IMR-90 (cell line): ENCODE measurements at regions not wholly inside any gene's neighbourhood (a gene's known extent, or its start where the extent isn't known, plus 50 kb on each side); places are given as distances from the start of the nearest gene placed in this dataset.

Experiments
- ATAC-seq: fragments of 200-7000 bp; cut with Tn5 transposase; 2 replicates; pipeline ENCODE4 v1.9.1; 2020; ENCODE audit warnings: low read depth, mild to moderate bottlenecking, moderate library complexity
- BruUV-seq: library from RNA; stranded (reverse); fragments of 400-500 nt; replicated peaks from 2 replicates; lab custom pipeline; 2021; lab: Mats Ljungman, UMichigan
- CTCF ChIA-PET: fragments of 300-600 bp; formaldehyde crosslinking; extraction: SDS; loops from one replicate; lab custom pipeline; 2021; ENCODE audit warnings: antibody characterized with exemption; lab: Yijun Ruan, JAX
- POLR2A ChIA-PET: fragments of 300-600 bp; sonication (Branson Sonifier 250); formaldehyde crosslinking; loops from one replicate; lab custom pipeline; 2022; ENCODE audit warnings: antibody characterized with exemption; ENCODE audit not compliant: unreplicated experiment; lab: Charles Lee
- DNase-seq: peaks from one replicate; pipeline ENCODE4 v3.0.0; 2013
- H2AFZ ChIP-seq: replicated peaks from 2 replicates; pipeline ENCODE3; 2013; ENCODE audit warnings: low read length, mild to moderate bottlenecking; ENCODE audit not compliant: poor library complexity
- H2AK5ac ChIP-seq: 2 replicates; pipeline ENCODE4 v1.6.1; 2013; ENCODE audit warnings: low read depth, low read length, inconsistent platforms
- H2AK9ac ChIP-seq: replicated peaks from 2 replicates; pipeline ENCODE3; 2013; ENCODE audit warnings: mild to moderate bottlenecking, low read depth, low read length, moderate library complexity; ENCODE audit not compliant: poor library complexity
- H2BK120ac ChIP-seq: 2 replicates; pipeline ENCODE4 v1.6.1; 2013; ENCODE audit warnings: low read depth, low read length, inconsistent platforms
- H2BK15ac ChIP-seq: 3 replicates; pipeline ENCODE4 v1.6.1; 2013; ENCODE audit warnings: low read depth, low read length, inconsistent platforms
- H2BK20ac ChIP-seq: 2 replicates; pipeline ENCODE4 v1.6.1; 2013; ENCODE audit warnings: low read depth, mild to moderate bottlenecking, inconsistent platforms, low read length, moderate library complexity
- H2BK5ac ChIP-seq: 2 replicates; pipeline ENCODE4 v1.6.1; 2013; ENCODE audit warnings: mild to moderate bottlenecking, low read depth, low read length, inconsistent platforms; ENCODE audit not compliant: poor library complexity, severe bottlenecking
- H3K14ac ChIP-seq: replicated peaks from 2 replicates; pipeline ENCODE4 v1.6.1; 2013; ENCODE audit warnings: low read depth, low read length, inconsistent platforms
- H3K18ac ChIP-seq: 2 replicates; pipeline ENCODE4 v1.6.1; 2013; ENCODE audit warnings: low read depth, low read length, control low read depth
- H3K23ac ChIP-seq: 2 replicates; pipeline ENCODE4 v1.6.1; 2013; ENCODE audit warnings: low read depth, low read length, inconsistent platforms
- H3K27ac ChIP-seq: 2 replicates; pipeline ENCODE4 v1.5.1; 2013; ENCODE audit warnings: mild to moderate bottlenecking, control low read depth, low read length; ENCODE audit not compliant: insufficient read depth
- H3K27me3 ChIP-seq: 2 replicates; pipeline ENCODE4 v1.6.1; 2013; ENCODE audit warnings: low read length; ENCODE audit not compliant: control insufficient read depth, insufficient read depth
- H3K36me3 ChIP-seq: 2 replicates; pipeline ENCODE4 v1.6.1; 2013; ENCODE audit warnings: low read length, mixed read lengths; ENCODE audit not compliant: control insufficient read depth, insufficient read depth
- H3K4ac ChIP-seq: 2 replicates; pipeline ENCODE4 v1.6.1; 2013; ENCODE audit warnings: low read depth, low read length, inconsistent platforms
- H3K4me1 ChIP-seq: 2 replicates; pipeline ENCODE4 v1.6.1; 2013; ENCODE audit warnings: low read length, mixed read lengths; ENCODE audit not compliant: control insufficient read depth, insufficient read depth
- H3K4me2 ChIP-seq: 2 replicates; pipeline ENCODE4 v1.6.1; 2013; ENCODE audit warnings: low read depth, mild to moderate bottlenecking, control low read depth, low read length, moderate library complexity
- H3K4me3 ChIP-seq: 2 replicates; pipeline ENCODE4 v1.5.1; 2013; ENCODE audit warnings: low read depth, mild to moderate bottlenecking, control low read depth, low read length, moderate library complexity; ENCODE audit not compliant: insufficient read depth
- H3K56ac ChIP-seq: 2 replicates; pipeline ENCODE4 v1.6.1; 2013; ENCODE audit warnings: low read length, inconsistent platforms; ENCODE audit not compliant: insufficient read depth; ENCODE audit errors: extremely low read depth
- H3K79me1 ChIP-seq, 2 experiments: 2 replicates each; pipeline ENCODE4 v1.6.1; 2013; ENCODE audit warnings: low read length in 2 of 2, inconsistent platforms in 1 of 2, low read depth in 1 of 2
- H3K9ac ChIP-seq: 2 replicates; pipeline ENCODE4 v1.6.1; 2013; ENCODE audit warnings: low read depth, low read length, control low read depth
- H3K9me1 ChIP-seq: 2 replicates; pipeline ENCODE4 v1.6.1; 2013; ENCODE audit warnings: low read length, inconsistent platforms; ENCODE audit not compliant: insufficient read depth
- H3K9me3 ChIP-seq: 2 replicates; pipeline ENCODE4 v1.6.1; 2013; ENCODE audit warnings: low read length; ENCODE audit not compliant: control insufficient read depth, insufficient read depth
- H4K20me1 ChIP-seq: 2 replicates; pipeline ENCODE4 v1.6.1; 2013; ENCODE audit warnings: low read length, inconsistent platforms; ENCODE audit not compliant: insufficient read depth
- H4K5ac ChIP-seq: 2 replicates; pipeline ENCODE4 v1.6.1; 2013; ENCODE audit warnings: mild to moderate bottlenecking, low read depth, low read length, control low read depth
- H4K8ac ChIP-seq, 2 experiments: 2 replicates each; pipeline ENCODE4 v1.6.1; 2013; ENCODE audit warnings: low read depth in 2 of 2, low read length in 2 of 2, control low read depth in 1 of 2, inconsistent platforms in 1 of 2
- H4K91ac ChIP-seq: 2 replicates; pipeline ENCODE4 v1.6.1; 2013; ENCODE audit warnings: low read depth, low read length, inconsistent platforms; ENCODE audit not compliant: insufficient read depth
- BHLHE40 ChIP-seq: fragments of 150-350 bp; IDR thresholded peaks from 2 replicates; pipeline ENCODE4 v1.6.1; 2016; ENCODE audit warnings: mild to moderate bottlenecking, low read depth, low read length
- CEBPB ChIP-seq: IDR thresholded peaks from 2 replicates; pipeline ENCODE4 v1.6.1; 2012; ENCODE audit warnings: low read depth, low read length, improper control_type of control experiment
- CHD1 ChIP-seq: IDR thresholded peaks from 2 replicates; pipeline ENCODE4 v1.6.1; 2012; ENCODE audit warnings: low read depth, low read length, improper control_type of control experiment
- CTCF ChIP-seq: conservative IDR thresholded peaks from 2 replicates; pipeline ENCODE4 v1.5.1; 2012; ENCODE audit warnings: mild to moderate bottlenecking, low read depth, low read length, improper control_type of control experiment
- FOS ChIP-seq: fragments of 150-350 bp; IDR thresholded peaks from 2 replicates; pipeline ENCODE4 v1.6.1; 2016; ENCODE audit warnings: low read depth, low read length
- MAFK ChIP-seq: IDR thresholded peaks from 2 replicates; pipeline ENCODE4 v1.6.1; 2012; ENCODE audit warnings: low read depth, low read length, improper control_type of control experiment
- MAZ ChIP-seq: IDR thresholded peaks from 2 replicates; pipeline ENCODE4 v1.6.1; 2012; ENCODE audit warnings: low read depth, mild to moderate bottlenecking, low read length, improper control_type of control experiment, moderate library complexity, borderline replicate concordance
- MXI1 ChIP-seq: IDR thresholded peaks from 2 replicates; pipeline ENCODE4 v1.6.1; 2012; ENCODE audit warnings: low read depth, mild to moderate bottlenecking, low read length, moderate library complexity, borderline replicate concordance
- NFE2L2 ChIP-seq: fragments of 150-350 bp; IDR thresholded peaks from 2 replicates; pipeline ENCODE4 v1.6.1; 2016; ENCODE audit warnings: low read depth, mild to moderate bottlenecking, low read length
- POLR2A ChIP-seq: IDR thresholded peaks from 2 replicates; pipeline ENCODE4 v1.6.1; 2012; ENCODE audit warnings: mild to moderate bottlenecking, low read depth, low read length
- RAD21 ChIP-seq: IDR thresholded peaks from 2 replicates; pipeline ENCODE4 v1.6.1; 2012; ENCODE audit warnings: low read length, improper control_type of control experiment
- RCOR1 ChIP-seq: IDR thresholded peaks from 2 replicates; pipeline ENCODE4 v1.6.1; 2012; ENCODE audit warnings: mild to moderate bottlenecking, low read length, improper control_type of control experiment; ENCODE audit not compliant: insufficient replicate concordance
- RFX5 ChIP-seq: IDR thresholded peaks from 2 replicates; pipeline ENCODE4 v1.8.0; 2012; ENCODE audit warnings: low read depth, mild to moderate bottlenecking, low read length, moderate library complexity
- SMC3 ChIP-seq: fragments of 150-350 bp; IDR thresholded peaks from 2 replicates; pipeline ENCODE4 v1.6.1; 2016; ENCODE audit warnings: low read depth, mild to moderate bottlenecking, antibody characterized with exemption, low read length, moderate library complexity
- USF2 ChIP-seq: fragments of 150-350 bp; IDR thresholded peaks from 2 replicates; pipeline ENCODE4 v1.6.1; 2017; ENCODE audit warnings: mild to moderate bottlenecking, antibody characterized with exemption, low read length, low read depth
- WGBS, 2 experiments: methylation state at CpG; one replicate each; pipeline versions ENCODE4 v1.1.5 to v1.1.7; 2013; ENCODE audit warnings: missing lambda C conversion rate in 2 of 2; ENCODE audit not compliant: insufficient read length in 1 of 2; ENCODE audit errors: extremely low coverage in 2 of 2; 5-methylcytosine and 5-hydroxymethylcytosine counted together
- dilution Hi-C: fragments of 300-500 bp; cut with HindIII; formaldehyde crosslinking; loops from one replicate; pipeline ENCODE4 v1.14.3; 2018; ENCODE audit warnings: low sequenced_read_pairs; ENCODE audit not compliant: unreplicated experiment
- in situ Hi-C: fragments of 300-500 bp; cut with MboI; formaldehyde crosslinking; loops from 3 replicates; pipeline ENCODE4 v1.14.3; 2019; ENCODE audit warnings: low sequenced_read_pairs, inconsistent platforms, mixed read lengths
- intact Hi-C: fragments of 100-400 bp; cut with micrococcal nuclease; formaldehyde crosslinking; loops from 2 replicates; pipeline ENCODE4 v1.10.0; 2022

- Histone ChIP-seq H3K14ac (no peak overlapping the region), H4K8ac (no peak overlapping the region), H3K4me2 (no peak overlapping the region), H2AK9ac (no peak overlapping the region), H3K23ac (no peak overlapping the region), H2AFZ (no peak overlapping the region), H2BK15ac (no peak overlapping the region), H2BK5ac (no peak overlapping the region), H3K4me1 (no peaks in the 10 kb centered on the region), H3K27ac (no peak overlapping the region), H3K9me1 (no peaks in the 10 kb centered on the region), H3K27me3 (no peaks in the 10 kb centered on the region), H4K5ac (no peak overlapping the region), H2BK20ac (no peak overlapping the region), H4K20me1 (no peaks in the 10 kb centered on the region), H2AK5ac (no peak overlapping the region), H3K18ac (no peak overlapping the region), H2BK120ac (no peak overlapping the region), H4K91ac (no peak overlapping the region), H3K4ac (no peak overlapping the region), H3K56ac (no peak overlapping the region), H3K9me3 (peaks cover 18% of the 10 kb centered on the region), H3K79me1 (no peaks in the 10 kb centered on the region), H3K4me3 (no peak overlapping the region), H3K9ac (no peak overlapping the region), H3K36me3 (no peaks in the 10 kb centered on the region)
- TF ChIP-seq RCOR1: no peak
- no peak for TF ChIP-seq USF2
- no peak for TF ChIP-seq RFX5
- no peak for TF ChIP-seq MAZ
- TF ChIP-seq MAFK: no peak
- TF ChIP-seq CTCF: no peak
- TF ChIP-seq CHD1: no peak
- no peak for TF ChIP-seq CEBPB
- no peak for TF ChIP-seq BHLHE40
- no peak for TF ChIP-seq SMC3
- TF ChIP-seq NFE2L2: no peak
- TF ChIP-seq MXI1: no peak
- TF ChIP-seq POLR2A: no peak
- no peak for TF ChIP-seq FOS
- no peak for TF ChIP-seq RAD21
- DNase-seq (no peak), ATAC-seq (no peak)
- intact Hi-C loops: no loop called here
- CTCF ChIA-PET: no interaction called here
- in situ Hi-C loops: no loop called here
- POLR2A ChIA-PET: no interaction called here
- dilution Hi-C loops: no loop called here
- no TSS peak for BruUV-seq
- WGBS, 2 experiments: 0% methylated on average over 3 of the region's 8 CpGs; no CpG with 5 or more reads in 1 of the 2 experiments
Observed at GRCh38 chr2:4527416-4527815, 824.0 kb downstream of the DCDC2C start.
